ENCODE measurements at regions not wholly inside any gene's neighbourhood (a gene's known extent, or its start where the extent isn't known, plus 50 kb on each side); places are given as distances from the start of the nearest gene placed in this dataset.

DNA sequence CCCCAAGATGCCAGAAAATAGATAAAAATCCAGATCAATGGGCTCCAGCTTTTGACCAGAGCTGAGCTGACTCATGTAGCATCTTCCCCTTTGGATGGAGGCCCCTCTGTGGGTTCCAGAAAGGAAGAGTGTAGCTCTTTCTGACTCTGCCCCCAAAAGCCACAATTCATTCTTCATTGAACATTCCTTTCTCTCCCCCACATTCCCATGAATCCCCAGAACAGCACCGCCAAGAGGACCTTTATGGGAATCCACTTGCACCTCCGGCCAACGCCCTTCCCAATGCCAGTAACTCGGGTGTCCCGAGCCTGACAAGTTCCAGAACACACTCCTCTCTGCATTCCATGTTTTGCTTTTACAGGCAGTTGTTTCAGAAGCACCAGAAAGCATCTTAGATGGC lies 210.6 kb upstream of the DIO3 start:
- DNase-seq (ENCODE audit: extremely low spot score), result no peak
- Histone ChIP-seq H3K36me3 (no peaks in the 10 kb centered on the region), H3K27me3 (no peaks in the 10 kb centered on the region), H3K9me3 (peaks cover 0 to 13% (median 7%) of the 10 kb centered on the region in 4 donors), H3K27ac (replicated peaks in 1 of 4) (no peak overlapping the region), H3K4me1 (no peaks in the 10 kb centered on the region), H3K4me3 (no peak overlapping the region)
- TF ChIP-seq POLR2AphosphoS5 (IDR thresholded peaks at IDR 0.05), result no peak
- no peak for TF ChIP-seq EP300 (IDR thresholded peaks at IDR 0.05)
- no peak for TF ChIP-seq POLR2A (IDR thresholded peaks at IDR 0.05; ENCODE audit: low read depth)
- no peak for TF ChIP-seq CTCF (IDR thresholded peaks at IDR 0.05)
- WGBS, result 70% methylated on average over 5 of the region's 5 CpGs
- intact Hi-C loops (cut with DNase I), result no loop called here

DNA sequence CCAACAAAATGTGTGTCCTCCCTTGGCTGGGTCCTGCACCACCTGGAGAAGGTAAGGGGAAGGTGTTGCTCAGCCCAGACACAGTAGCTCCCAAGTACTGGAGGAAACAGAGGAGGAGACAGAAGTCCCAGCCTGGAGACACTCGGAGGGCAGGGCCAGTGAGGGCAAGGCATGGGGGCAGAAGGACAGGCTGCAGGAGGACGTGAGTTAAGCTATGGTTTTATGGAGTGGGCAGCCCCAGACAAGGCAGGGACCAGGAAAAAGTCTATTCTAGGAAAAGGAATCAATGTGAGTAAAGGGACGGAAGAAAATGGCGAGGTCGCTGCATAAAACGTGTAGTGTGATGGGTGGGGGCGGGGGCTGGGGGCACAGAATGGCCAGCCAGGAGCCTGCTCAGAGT lies 210.1 kb upstream of the DIO3 start:
- TF ChIP-seq POLR2AphosphoS5 (IDR thresholded peaks at IDR 0.05) (no peak), CTCF (IDR thresholded peaks at IDR 0.05) (no peak), POLR2A (IDR thresholded peaks at IDR 0.05; ENCODE audit: low read depth) (no peak), EP300 (IDR thresholded peaks at IDR 0.05) (no peak)
- H3K4me1 ChIP-seq, result no peaks in the 10 kb centered on the region
- intact Hi-C loops (cut with DNase I), result no loop called here
- no peak overlapping the region for H3K4me3 ChIP-seq
- no peak overlapping the region for H3K27ac ChIP-seq (replicated peaks in 1 of 4)
- H3K36me3 ChIP-seq, result no peaks in the 10 kb centered on the region
- no peak for DNase-seq (ENCODE audit: extremely low spot score)
- no peaks in the 10 kb centered on the region for H3K27me3 ChIP-seq
- peaks cover 0 to 13% (median 5%) of the 10 kb centered on the region in 4 donors for H3K9me3 ChIP-seq
- WGBS, result 65% methylated on average over 7 of the region's 7 CpGs

GRCh38 chr14:101351769-101352168 lies 209.5 kb upstream of the DIO3 start:
- Histone ChIP-seq H3K27ac (replicated peaks in 1 of 4) (no peak overlapping the region), H3K4me3 (no peak overlapping the region), H3K36me3 (no peaks in the 10 kb centered on the region), H3K9me3 (peaks cover 0 to 13% (median 5%) of the 10 kb centered on the region in 4 donors), H3K4me1 (no peaks in the 10 kb centered on the region), H3K27me3 (no peaks in the 10 kb centered on the region)
- WGBS, result 63% methylated on average over 2 of the region's 5 CpGs
- no peak for DNase-seq (ENCODE audit: extremely low spot score)
- TF ChIP-seq CTCF (IDR thresholded peaks at IDR 0.05), result no peak
- TF ChIP-seq EP300 (IDR thresholded peaks at IDR 0.05), result no peak
- no peak for TF ChIP-seq POLR2AphosphoS5 (IDR thresholded peaks at IDR 0.05)
- no peak for TF ChIP-seq POLR2A (IDR thresholded peaks at IDR 0.05; ENCODE audit: low read depth)
- intact Hi-C loops (cut with DNase I), result no loop called here

DNA sequence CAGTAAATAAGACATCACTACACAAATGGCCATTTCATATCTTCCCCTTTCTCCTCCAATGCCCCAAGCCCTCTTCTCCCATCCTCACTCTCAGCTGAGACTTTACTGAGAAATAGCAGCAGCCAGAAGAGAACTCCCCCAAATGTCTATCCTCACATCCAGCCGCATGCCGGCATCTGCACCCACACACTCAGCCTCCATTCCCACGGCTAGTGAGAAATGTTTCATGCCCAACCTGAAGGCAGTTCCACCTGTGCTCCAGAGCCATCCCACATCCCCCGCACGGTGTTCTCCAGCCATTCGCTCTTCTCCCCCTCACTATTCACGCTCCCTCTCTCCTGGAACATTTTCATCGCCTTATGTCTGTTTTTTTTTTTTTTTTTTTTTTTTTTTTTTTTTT lies 208.7 kb upstream of the DIO3 start:
- TF ChIP-seq POLR2AphosphoS5 (IDR thresholded peaks at IDR 0.05) (no peak), EP300 (IDR thresholded peaks at IDR 0.05) (no peak), CTCF (IDR thresholded peaks at IDR 0.05) (no peak), POLR2A (IDR thresholded peaks at IDR 0.05; ENCODE audit: low read depth) (no peak)
- Histone ChIP-seq H3K27ac (replicated peaks in 1 of 4) (no peak overlapping the region), H3K27me3 (no peaks in the 10 kb centered on the region), H3K9me3 (peaks cover 0 to 16% (median 5%) of the 10 kb centered on the region in 4 donors), H3K4me3 (no peak overlapping the region), H3K36me3 (no peaks in the 10 kb centered on the region), H3K4me1 (no peaks in the 10 kb centered on the region)
- intact Hi-C loops (cut with DNase I), result no loop called here
- no peak for DNase-seq (ENCODE audit: extremely low spot score)
- WGBS, result 92% methylated on average over 8 of the region's 8 CpGs

DNA sequence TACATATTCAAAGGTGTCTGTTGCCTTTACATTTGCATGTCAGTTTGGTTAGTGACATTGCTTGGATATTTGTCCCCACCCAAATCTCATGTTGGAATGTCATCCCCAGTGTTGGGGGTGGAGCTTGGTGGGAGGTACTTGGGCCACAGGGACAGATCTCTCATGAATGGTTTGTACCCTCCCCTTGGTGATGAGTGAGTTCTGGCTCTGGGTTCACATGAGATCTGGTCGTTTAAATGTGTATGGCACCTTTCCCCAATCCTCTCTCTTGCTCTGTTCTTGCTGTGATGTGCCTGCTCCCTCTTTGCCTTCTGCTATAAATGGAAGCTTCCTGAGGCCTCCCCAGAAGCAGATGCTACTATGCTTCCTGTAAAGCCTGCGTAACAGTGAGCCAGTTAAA lies 207.9 kb upstream of the DIO3 start:
- DNase-seq (ENCODE audit: extremely low spot score), result peak; percentile 64
- Histone ChIP-seq H3K27ac (replicated peaks in 1 of 4) (no peak overlapping the region), H3K9me3 (peaks cover 0 to 23% (median 9%) of the 10 kb centered on the region in 4 donors), H3K27me3 (no peaks in the 10 kb centered on the region), H3K4me3 (no peak overlapping the region), H3K4me1 (peaks cover 0 to 7% (median 5%) of the 10 kb centered on the region in 4 donors), H3K36me3 (no peaks in the 10 kb centered on the region)
- TF ChIP-seq POLR2AphosphoS5 (IDR thresholded peaks at IDR 0.05), result no peak
- TF ChIP-seq POLR2A (IDR thresholded peaks at IDR 0.05; ENCODE audit: low read depth), result no peak
- TF ChIP-seq EP300 (IDR thresholded peaks at IDR 0.05), result no peak
- TF ChIP-seq CTCF (IDR thresholded peaks at IDR 0.05), result no peak
- intact Hi-C loops (cut with DNase I), result no loop called here
- WGBS, result 75% methylated on average over 2 of the region's 2 CpGs
